Spleen (tissue), 11 donors: ENCODE measurements at regions not wholly inside any gene's neighbourhood (a gene's known extent, or its start where the extent isn't known, plus 50 kb on each side); places are given as distances from the start of the nearest gene placed in this dataset.

Experiments used
- DNase-seq: peaks from one replicate; pipeline ENCODE4 v3.0.0-alpha.2; 2020
- H3K27ac ChIP-seq, 8 donors: fragments of 200-600 bp; sonication (generic) in 7 of 8; 1 replicate in 4 of 8; 2 replicates in 4 of 8; pipeline versions ENCODE4 v1.5.0 to v1.8.0; 2016 to 2021; ENCODE audit warnings: inconsistent platforms in 4 of 8, mild to moderate bottlenecking in 4 of 8, moderate library complexity in 1 of 8
- H3K27me3 ChIP-seq, 7 donors: fragments of 200-600 bp; sonication (generic) in 6 of 7; replicated peaks in 1 of 7; 1 replicate in 4 of 7; 2 replicates in 3 of 7; pipeline versions ENCODE4 v1.5.0 to v1.8.0; 2016 to 2021; ENCODE audit warnings: inconsistent platforms in 3 of 7, mild to moderate bottlenecking in 1 of 7
- H3K36me3 ChIP-seq, 6 donors: fragments of 200-600 bp; sonication (generic) in 5 of 6; 1 replicate in 4 of 6; 2 replicates in 2 of 6; pipeline versions ENCODE4 v1.5.0 to v1.8.0; 2016 to 2021; ENCODE audit warnings: inconsistent platforms in 2 of 6
- H3K4me1 ChIP-seq, 6 donors: fragments of 200-600 bp; sonication (generic) in 5 of 6; 1 replicate in 3 of 6; 2 replicates in 3 of 6; pipeline versions ENCODE4 v1.5.0 to v1.8.0; 2016 to 2021; ENCODE audit warnings: inconsistent platforms in 3 of 6
- H3K4me3 ChIP-seq, 8 donors: fragments of 200-600 bp; sonication (generic) in 7 of 8; 1 replicate in 4 of 8; 2 replicates in 4 of 8; pipeline versions ENCODE4 v1.5.0 to v1.8.0; 2016 to 2021; ENCODE audit warnings: inconsistent platforms in 4 of 8, mild to moderate bottlenecking in 4 of 8, moderate library complexity in 2 of 8
- H3K9me3 ChIP-seq, 8 donors: fragments of 200-600 bp; sonication (generic) in 7 of 8; 1 replicate in 4 of 8; 2 replicates in 4 of 8; pipeline versions ENCODE4 v1.5.0 to v1.8.0; 2016 to 2021; ENCODE audit warnings: inconsistent platforms in 4 of 8
- CTCF ChIP-seq, 11 experiments: fragments of 200-600 bp in 7 of 11; fragments of 450-650 bp in 4 of 11; sonication (generic) in 4 of 11; IDR thresholded peaks in 8 of 11; conservative IDR thresholded peaks in 3 of 11; 1 replicate in 7 of 11; 2 replicates in 4 of 11; pipeline versions ENCODE4 v1.4.0 to v1.8.0; 2016 to 2021; ENCODE audit warnings: antibody characterized with exemption in 11 of 11, inconsistent platforms in 4 of 11, mild to moderate bottlenecking in 1 of 11
- POLR2A ChIP-seq, 3 donors: fragments of 450-650 bp; IDR thresholded peaks; one replicate each; pipeline ENCODE4 v1.5.1; 2017; ENCODE audit warnings: antibody characterized with exemption in 3 of 3, mild to moderate bottlenecking in 1 of 3
- POLR2AphosphoS5 ChIP-seq, 3 donors: sonication (generic); formaldehyde crosslinking; IDR thresholded peaks; one replicate each; pipeline ENCODE4 v1.5.1; 2017; ENCODE audit warnings: antibody characterized with exemption in 3 of 3
- WGBS, 5 donors: extraction: QIAGEN DNeasy Blood & Tissue Kit in 3 of 5; methylation state at CpG; one replicate each; pipeline versions ENCODE4 v1.1.5 to v1.1.7; 2013 to 2018; 5-methylcytosine and 5-hydroxymethylcytosine counted together
- intact Hi-C: fragments of 100-400 bp; cut with DNase I; formaldehyde crosslinking; loops from one replicate; pipeline ENCODE4 v1.15.0; 2023; ENCODE audit warnings: low total_unique reads
- donor health status: healthy with polysubstance abuse.
- donor health status: DM: no; HTN: no; CAD: no; lungs with moderate emphysema.
- donor health status: DM: no; HTN: no; CAD: no.
- donor health status: Bipolar disorder and iron deficiency.
- donor health status: healthy.
- donor health status: DM: no; HTN: no; CAD: no.
- donor health status: DM: yes; HTN: yes; CAD: no.

DNA sequence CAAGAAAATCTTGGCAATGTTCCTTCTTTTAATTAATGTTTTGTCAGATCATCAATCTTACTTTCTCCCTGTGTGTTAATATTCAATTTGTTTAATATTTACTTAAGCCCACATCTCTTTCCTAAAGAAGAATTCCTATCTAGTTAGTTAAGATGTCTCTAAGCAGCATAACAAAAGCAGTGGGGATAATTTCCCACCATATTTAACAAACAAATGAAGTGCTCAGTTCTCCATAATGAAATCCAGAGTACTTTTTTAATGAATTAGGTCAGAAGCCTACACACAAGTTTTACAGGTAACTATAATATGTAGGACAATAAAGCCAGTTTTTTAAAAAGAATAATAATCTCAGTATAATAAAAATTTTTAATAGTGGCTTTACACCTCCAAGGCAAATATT lies 1918.8 kb downstream of the EFNA5 start:
- peaks cover 0 to 5% (median 0%) of the 10 kb centered on the region in 8 donors for H3K9me3 ChIP-seq
- H3K27ac ChIP-seq: no peak overlapping the region
- intact Hi-C loops: no loop called here
- no peaks in the 10 kb centered on the region for H3K4me1 ChIP-seq
- H3K27me3 ChIP-seq: no peaks in the 10 kb centered on the region
- no peak overlapping the region for H3K4me3 ChIP-seq
- no peak for TF ChIP-seq POLR2AphosphoS5 (IDR thresholded peaks at IDR 0.05)
- no peak for TF ChIP-seq POLR2A (IDR thresholded peaks at IDR 0.05)
- no peak for TF ChIP-seq CTCF (IDR thresholded peaks at IDR 0.05 in 8 of 11, conservative IDR thresholded peaks at IDR 0.05 in 3 of 11)
- no peak for DNase-seq
- no peaks in the 10 kb centered on the region for H3K36me3 ChIP-seq

DNA sequence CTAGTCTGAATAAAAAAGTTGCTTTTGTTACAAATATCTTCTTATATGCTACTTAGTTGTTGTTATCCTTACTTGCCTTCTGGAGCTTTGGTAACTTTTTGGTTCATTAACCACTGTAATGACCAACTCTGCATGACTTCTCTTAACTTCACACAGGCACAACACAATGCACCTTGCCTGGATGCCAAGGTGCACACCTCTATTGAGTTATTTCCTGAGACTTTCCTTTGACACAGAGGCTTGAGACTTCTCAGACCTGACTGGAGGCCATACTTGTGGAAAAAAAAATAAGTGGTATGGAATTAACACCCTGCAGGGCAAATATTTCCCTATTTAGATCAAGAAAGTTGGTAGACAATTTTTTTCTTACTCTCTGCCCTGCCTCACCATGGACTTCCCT lies 1925.6 kb downstream of the EFNA5 start:
- Histone ChIP-seq H3K4me3 (no peak overlapping the region), H3K9me3 (peaks cover 0 to 9% (median 0%) of the 10 kb centered on the region in 8 donors), H3K36me3 (no peaks in the 10 kb centered on the region), H3K27me3 (no peaks in the 10 kb centered on the region), H3K4me1 (no peaks in the 10 kb centered on the region), H3K27ac (no peak overlapping the region)
- DNase-seq: no peak
- TF ChIP-seq POLR2A (IDR thresholded peaks at IDR 0.05): no peak
- no peak for TF ChIP-seq POLR2AphosphoS5 (IDR thresholded peaks at IDR 0.05)
- TF ChIP-seq CTCF (IDR thresholded peaks at IDR 0.05 in 8 of 11, conservative IDR thresholded peaks at IDR 0.05 in 3 of 11): no peak
- intact Hi-C loops: no loop called here

DNA sequence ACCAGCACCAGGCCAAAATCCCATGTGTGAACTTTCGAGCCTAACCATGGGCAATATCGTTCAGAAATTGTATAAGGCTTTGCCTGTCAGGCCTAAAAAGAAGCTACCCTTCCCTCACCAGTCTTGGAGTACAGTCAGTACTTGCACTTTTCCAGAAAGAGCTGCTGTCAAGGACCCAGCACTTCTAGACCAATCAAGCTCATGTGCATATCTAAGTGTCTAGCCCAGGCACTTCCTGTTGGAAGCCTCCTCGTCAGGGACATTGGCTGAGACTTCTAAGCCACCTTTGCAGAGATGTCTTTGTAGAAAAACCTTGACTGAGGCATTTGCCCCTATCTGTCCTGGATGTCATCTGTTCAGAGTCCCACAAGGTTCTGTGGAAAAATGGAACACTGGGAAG lies 1930.5 kb downstream of the EFNA5 start:
- Histone ChIP-seq H3K27me3 (no peaks in the 10 kb centered on the region), H3K9me3 (peaks cover 0 to 14% (median 4%) of the 10 kb centered on the region in 8 donors), H3K4me3 (no peak overlapping the region), H3K4me1 (no peaks in the 10 kb centered on the region), H3K36me3 (no peaks in the 10 kb centered on the region), H3K27ac (no peak overlapping the region)
- intact Hi-C loops: no loop called here
- WGBS, 5 donors: 57 to 78% (median 66%) methylated on average over 3 of the region's 3 CpGs
- TF ChIP-seq CTCF (IDR thresholded peaks at IDR 0.05 in 8 of 11, conservative IDR thresholded peaks at IDR 0.05 in 3 of 11) (no peak), POLR2AphosphoS5 (IDR thresholded peaks at IDR 0.05) (no peak), POLR2A (IDR thresholded peaks at IDR 0.05) (no peak)
- no peak for DNase-seq

GRCh38 chr5:105739732-105740131 lies 1931.0 kb downstream of the EFNA5 start:
- no peak overlapping the region for H3K27ac ChIP-seq
- no peaks in the 10 kb centered on the region for H3K27me3 ChIP-seq
- DNase-seq: no peak
- TF ChIP-seq CTCF (IDR thresholded peaks at IDR 0.05 in 8 of 11, conservative IDR thresholded peaks at IDR 0.05 in 3 of 11) (no peak), POLR2AphosphoS5 (IDR thresholded peaks at IDR 0.05) (no peak), POLR2A (IDR thresholded peaks at IDR 0.05) (no peak)
- peaks cover 0 to 14% (median 4%) of the 10 kb centered on the region in 8 donors for H3K9me3 ChIP-seq
- H3K4me1 ChIP-seq: no peaks in the 10 kb centered on the region
- H3K36me3 ChIP-seq: no peaks in the 10 kb centered on the region
- intact Hi-C loops: no loop called here
- H3K4me3 ChIP-seq: no peak overlapping the region
